ENCODE measurements at regions not wholly inside any gene's neighbourhood (a gene's known extent, or its start where the extent isn't known, plus 50 kb on each side); places are given as distances from the start of the nearest gene placed in this dataset.
"Not testable (repeated sequence)": the region's sequence is repeated elsewhere in the genome, so short reads cannot be mapped to it uniquely, and the experiment has no call there.

- ChIA-PET CTCF (no interaction called here), POLR2A (ENCODE audit: unreplicated experiment) (no interaction called here)
- TF ChIP-seq EZH2phosphoT487 (IDR thresholded peaks at IDR 0.05; ENCODE audit: borderline replicate concordance, low read length), result no peak
- Histone ChIP-seq H4K20me1 (ENCODE audit: low read length) (no peaks in the 10 kb centered on the region), H3K79me2 (ENCODE audit: low read length) (no peaks in the 10 kb centered on the region), H3K9me2 (replicated peaks; ENCODE audit: low read length) (no peaks in the 10 kb centered on the region), H3K4me3 (ENCODE audit: low read length) (no peak overlapping the region), H3K27ac (ENCODE audit: low read length) (no peak overlapping the region), H3K36me3 (ENCODE audit: low read depth, low read length) (no peaks in the 10 kb centered on the region; the same call in 1 of the 2 replicates), H3K9me3 (ENCODE audit: low read length) (no peaks in the 10 kb centered on the region), H2AFZ (ENCODE audit: low read length) (no peak overlapping the region), H3K4me1 (ENCODE audit: insufficient read depth, low read length) (no peaks in the 10 kb centered on the region), H3F3A (ENCODE audit: low read length, unreplicated experiment) (no peaks in the 10 kb centered on the region), H3K4me2 (ENCODE audit: low read length) (no peak overlapping the region), H3K27me3 (ENCODE audit: low read length) (no peaks in the 10 kb centered on the region), H3K9ac (ENCODE audit: low read length) (no peak overlapping the region)
- intact Hi-C loops (cut with micrococcal nuclease), result no loop called here
- ATAC-seq (no peak), DNase-seq (no peak)
- no TSS peak for BruUV-seq (replicated peaks)
Measured at GRCh38 chr14:106268013-106268727, 741.8 kb downstream of the TMEM121 start.

DNA sequence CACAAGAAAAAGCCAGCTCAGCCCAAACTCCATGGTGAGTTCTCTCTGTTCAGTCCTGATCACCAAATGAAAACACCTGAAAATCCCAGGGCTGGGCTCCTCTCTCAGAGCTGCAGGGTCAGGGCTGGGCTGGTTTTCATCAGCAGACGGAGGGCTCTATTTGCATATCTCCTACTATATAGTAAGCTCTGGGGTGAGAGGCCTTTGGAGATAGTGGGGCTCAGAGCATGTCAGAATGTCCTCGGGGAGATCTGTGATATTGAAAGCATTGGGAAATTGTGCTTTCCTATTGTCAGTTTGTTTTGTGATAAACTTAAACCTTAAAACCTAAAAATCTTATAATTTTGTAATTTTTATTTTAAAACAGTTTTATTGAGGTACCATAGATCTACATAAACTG, 742.6 kb downstream of the TMEM121 start:
- Histone ChIP-seq H3K4me1 (ENCODE audit: insufficient read depth, low read length) (no peaks in the 10 kb centered on the region), H3K27me3 (ENCODE audit: low read length) (no peaks in the 10 kb centered on the region), H3F3A (ENCODE audit: low read length, unreplicated experiment) (no peaks in the 10 kb centered on the region), H4K20me1 (ENCODE audit: low read length) (no peaks in the 10 kb centered on the region), H2AFZ (ENCODE audit: low read length) (no peak overlapping the region), H3K9me2 (replicated peaks; ENCODE audit: low read length) (no peaks in the 10 kb centered on the region), H3K79me2 (ENCODE audit: low read length) (no peaks in the 10 kb centered on the region), H3K36me3 (ENCODE audit: low read depth, low read length) (no peaks in the 10 kb centered on the region; the same call in 1 of the 2 replicates), H3K4me3 (ENCODE audit: low read length) (no peak overlapping the region), H3K27ac (ENCODE audit: low read length) (no peak overlapping the region), H3K9me3 (ENCODE audit: low read length) (no peaks in the 10 kb centered on the region), H3K9ac (ENCODE audit: low read length) (no peak overlapping the region), H3K4me2 (ENCODE audit: low read length) (no peak overlapping the region)
- BruUV-seq (replicated peaks), result no TSS peak
- intact Hi-C loops (cut with micrococcal nuclease), result no loop called here
- POLR2A ChIA-PET (ENCODE audit: unreplicated experiment), result no interaction called here
- DNase-seq (no peak), ATAC-seq (no peak)
- CTCF ChIA-PET, result no interaction called here
- no peak for TF ChIP-seq EZH2 (IDR thresholded peaks at IDR 0.05; ENCODE audit: low read length, unreplicated experiment)
- TF ChIP-seq EZH2phosphoT487 (IDR thresholded peaks at IDR 0.05; ENCODE audit: borderline replicate concordance, low read length), result no peak
- TF ChIP-seq, protein P1, sequence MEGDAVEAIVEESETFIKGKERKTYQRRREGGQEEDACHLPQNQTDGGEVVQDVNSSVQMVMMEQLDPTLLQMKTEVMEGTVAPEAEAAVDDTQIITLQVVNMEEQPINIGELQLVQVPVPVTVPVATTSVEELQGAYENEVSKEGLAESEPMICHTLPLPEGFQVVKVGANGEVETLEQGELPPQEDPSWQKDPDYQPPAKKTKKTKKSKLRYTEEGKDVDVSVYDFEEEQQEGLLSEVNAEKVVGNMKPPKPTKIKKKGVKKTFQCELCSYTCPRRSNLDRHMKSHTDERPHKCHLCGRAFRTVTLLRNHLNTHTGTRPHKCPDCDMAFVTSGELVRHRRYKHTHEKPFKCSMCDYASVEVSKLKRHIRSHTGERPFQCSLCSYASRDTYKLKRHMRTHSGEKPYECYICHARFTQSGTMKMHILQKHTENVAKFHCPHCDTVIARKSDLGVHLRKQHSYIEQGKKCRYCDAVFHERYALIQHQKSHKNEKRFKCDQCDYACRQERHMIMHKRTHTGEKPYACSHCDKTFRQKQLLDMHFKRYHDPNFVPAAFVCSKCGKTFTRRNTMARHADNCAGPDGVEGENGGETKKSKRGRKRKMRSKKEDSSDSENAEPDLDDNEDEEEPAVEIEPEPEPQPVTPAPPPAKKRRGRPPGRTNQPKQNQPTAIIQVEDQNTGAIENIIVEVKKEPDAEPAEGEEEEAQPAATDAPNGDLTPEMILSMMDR (conservative IDR thresholded peaks at IDR 0.05; ENCODE audit: low read depth, low read length), result no peak

DNA sequence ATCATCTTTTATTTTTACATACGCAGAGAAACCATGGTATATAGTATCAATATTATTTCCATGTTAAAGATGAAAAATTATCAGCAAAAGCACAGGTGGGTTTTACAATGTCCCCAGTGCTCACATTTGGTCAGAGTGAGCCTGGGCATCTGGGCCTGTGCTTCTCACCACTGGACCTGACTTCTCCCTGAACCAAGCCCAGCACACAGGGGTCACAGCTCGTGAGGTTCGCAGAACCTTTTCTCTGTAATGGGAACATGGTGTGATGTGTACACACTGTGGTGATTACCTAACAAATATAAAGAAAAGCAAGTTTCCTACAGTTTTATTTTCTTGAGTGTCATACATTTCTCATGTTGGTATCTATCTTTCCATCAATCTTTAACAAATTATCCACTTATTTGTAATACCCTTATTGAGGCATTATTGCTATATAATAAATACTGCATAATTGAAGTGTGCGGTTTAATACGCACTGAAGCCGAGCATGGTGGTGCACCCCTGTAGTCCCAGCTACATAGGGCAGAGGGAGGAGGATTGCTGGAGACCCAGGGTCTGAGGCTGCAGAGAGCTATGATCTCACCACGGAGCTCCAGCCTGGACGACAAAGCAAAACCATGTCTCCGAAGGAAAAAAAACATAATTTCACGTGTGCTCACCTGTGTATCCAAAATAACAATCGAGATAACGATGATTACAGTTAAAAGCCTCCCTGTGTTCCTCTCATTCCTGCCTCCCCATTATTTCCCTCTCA, 743.2 kb downstream of the TMEM121 start:
- Histone ChIP-seq H3K79me2 (ENCODE audit: low read length) (no peaks in the 10 kb centered on the region), H3K4me3 (ENCODE audit: low read length) (no peak overlapping the region), H2AFZ (ENCODE audit: low read length) (no peak overlapping the region), H3K27ac (ENCODE audit: low read length) (no peak overlapping the region), H4K20me1 (ENCODE audit: low read length) (no peaks in the 10 kb centered on the region), H3K9ac (ENCODE audit: low read length) (no peak overlapping the region), H3K9me3 (ENCODE audit: low read length) (no peaks in the 10 kb centered on the region), H3F3A (ENCODE audit: low read length, unreplicated experiment) (no peaks in the 10 kb centered on the region), H3K9me2 (replicated peaks; ENCODE audit: low read length) (no peaks in the 10 kb centered on the region), H3K4me1 (ENCODE audit: insufficient read depth, low read length) (no peaks in the 10 kb centered on the region), H3K4me2 (ENCODE audit: low read length) (no peak overlapping the region), H3K36me3 (ENCODE audit: low read depth, low read length) (no peaks in the 10 kb centered on the region; the same call in 1 of the 2 replicates), H3K27me3 (ENCODE audit: low read length) (no peaks in the 10 kb centered on the region)
- ChIA-PET CTCF (no interaction called here), POLR2A (ENCODE audit: unreplicated experiment) (no interaction called here)
- no TSS peak for BruUV-seq (replicated peaks)
- TF ChIP-seq, protein P1 (conservative IDR thresholded peaks at IDR 0.05; ENCODE audit: low read depth, low read length), result no peak
- ATAC-seq, result no peak
- intact Hi-C loops (cut with micrococcal nuclease), result no loop called here
- DNase-seq, result no peak

GRCh38 chr14:106270476-106271121, 744.2 kb downstream of the TMEM121 start:
- H4K20me1 ChIP-seq (ENCODE audit: low read length); ATAC-seq; H3F3A ChIP-seq (ENCODE audit: low read length, unreplicated experiment); H3K36me3 ChIP-seq (ENCODE audit: low read depth, low read length); H3K27me3 ChIP-seq (ENCODE audit: low read length); intact Hi-C loops (cut with micrococcal nuclease); H3K4me3 ChIP-seq (ENCODE audit: low read length); DNase-seq; H3K4me1 ChIP-seq (ENCODE audit: insufficient read depth, low read length); H2AFZ ChIP-seq (ENCODE audit: low read length); H3K9me2 ChIP-seq (replicated peaks; ENCODE audit: low read length); H3K4me2 ChIP-seq (ENCODE audit: low read length); H3K79me2 ChIP-seq (ENCODE audit: low read length); POLR2A ChIA-PET (ENCODE audit: unreplicated experiment); H3K9ac ChIP-seq (ENCODE audit: low read length); CTCF ChIA-PET; H3K9me3 ChIP-seq (ENCODE audit: low read length); H3K27ac ChIP-seq (ENCODE audit: low read length); BruUV-seq (replicated peaks): not testable (repeated sequence)
